ENCODE measurements at regions not wholly inside any gene's neighbourhood (a gene's known extent, or its start where the extent isn't known, plus 50 kb on each side); places are given as distances from the start of the nearest gene placed in this dataset.

DNA sequence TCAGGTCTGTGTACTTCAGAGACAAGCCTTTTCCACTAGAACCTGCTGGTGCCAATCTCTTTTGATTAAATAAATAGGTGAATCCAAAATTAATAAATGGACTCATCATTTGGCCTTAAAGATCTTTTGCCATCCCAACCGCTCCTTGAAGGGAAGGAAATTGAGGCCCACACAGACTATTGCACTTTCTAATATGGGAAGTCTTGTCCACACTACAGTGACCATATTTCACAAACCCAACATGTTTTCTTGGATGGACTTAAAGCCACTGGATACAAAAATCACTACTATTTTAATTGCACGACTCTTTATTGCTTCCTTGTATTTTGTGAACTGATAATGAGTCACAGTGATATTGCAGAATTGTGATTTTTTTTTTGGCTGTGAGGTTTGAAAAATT lies 135.0 kb downstream of the DIRAS2 start:
- H3K4me3 ChIP-seq (ENCODE audit: low read length) = no peak overlapping the region
- H3K9ac ChIP-seq (ENCODE audit: low read length) = no peak overlapping the region
- H2AFZ ChIP-seq (ENCODE audit: low read depth, low read length) = no peak overlapping the region
- no peaks in the 10 kb centered on the region for H3K79me2 ChIP-seq (replicated peaks; ENCODE audit: insufficient read depth, low read length)
- no peak overlapping the region for H3K4me2 ChIP-seq (ENCODE audit: low read length)
- TF ChIP-seq SMC3 (conservative IDR thresholded peaks at IDR 0.05; ENCODE audit: poor library complexity) (no peak), MXI1 (conservative IDR thresholded peaks at IDR 0.05; ENCODE audit: poor library complexity, severe bottlenecking) (no peak)
- TF ChIP-seq, protein P1, sequence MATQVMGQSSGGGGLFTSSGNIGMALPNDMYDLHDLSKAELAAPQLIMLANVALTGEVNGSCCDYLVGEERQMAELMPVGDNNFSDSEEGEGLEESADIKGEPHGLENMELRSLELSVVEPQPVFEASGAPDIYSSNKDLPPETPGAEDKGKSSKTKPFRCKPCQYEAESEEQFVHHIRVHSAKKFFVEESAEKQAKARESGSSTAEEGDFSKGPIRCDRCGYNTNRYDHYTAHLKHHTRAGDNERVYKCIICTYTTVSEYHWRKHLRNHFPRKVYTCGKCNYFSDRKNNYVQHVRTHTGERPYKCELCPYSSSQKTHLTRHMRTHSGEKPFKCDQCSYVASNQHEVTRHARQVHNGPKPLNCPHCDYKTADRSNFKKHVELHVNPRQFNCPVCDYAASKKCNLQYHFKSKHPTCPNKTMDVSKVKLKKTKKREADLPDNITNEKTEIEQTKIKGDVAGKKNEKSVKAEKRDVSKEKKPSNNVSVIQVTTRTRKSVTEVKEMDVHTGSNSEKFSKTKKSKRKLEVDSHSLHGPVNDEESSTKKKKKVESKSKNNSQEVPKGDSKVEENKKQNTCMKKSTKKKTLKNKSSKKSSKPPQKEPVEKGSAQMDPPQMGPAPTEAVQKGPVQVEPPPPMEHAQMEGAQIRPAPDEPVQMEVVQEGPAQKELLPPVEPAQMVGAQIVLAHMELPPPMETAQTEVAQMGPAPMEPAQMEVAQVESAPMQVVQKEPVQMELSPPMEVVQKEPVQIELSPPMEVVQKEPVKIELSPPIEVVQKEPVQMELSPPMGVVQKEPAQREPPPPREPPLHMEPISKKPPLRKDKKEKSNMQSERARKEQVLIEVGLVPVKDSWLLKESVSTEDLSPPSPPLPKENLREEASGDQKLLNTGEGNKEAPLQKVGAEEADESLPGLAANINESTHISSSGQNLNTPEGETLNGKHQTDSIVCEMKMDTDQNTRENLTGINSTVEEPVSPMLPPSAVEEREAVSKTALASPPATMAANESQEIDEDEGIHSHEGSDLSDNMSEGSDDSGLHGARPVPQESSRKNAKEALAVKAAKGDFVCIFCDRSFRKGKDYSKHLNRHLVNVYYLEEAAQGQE (IDR thresholded peaks at IDR 0.05; ENCODE audit: borderline replicate concordance) = no peak
- no peaks in the 10 kb centered on the region for H4K20me1 ChIP-seq (ENCODE audit: insufficient read depth)
- H3K27ac ChIP-seq (ENCODE audit: low read length) = no peak overlapping the region
- H3K27me3 ChIP-seq (ENCODE audit: insufficient read depth, low read depth, low read length) = no peaks in the 10 kb centered on the region
- no peaks in the 10 kb centered on the region for H3K36me3 ChIP-seq (ENCODE audit: insufficient read depth, low read length)
- H3F3A ChIP-seq (ENCODE audit: insufficient read depth, low read length, poor library complexity, severe bottlenecking) = no peaks in the 10 kb centered on the region
- H3K9me3 ChIP-seq (ENCODE audit: low read length) = no peaks in the 10 kb centered on the region
- no peaks in the 10 kb centered on the region for H3K9me2 ChIP-seq (ENCODE audit: insufficient read depth, low read length)

DNA sequence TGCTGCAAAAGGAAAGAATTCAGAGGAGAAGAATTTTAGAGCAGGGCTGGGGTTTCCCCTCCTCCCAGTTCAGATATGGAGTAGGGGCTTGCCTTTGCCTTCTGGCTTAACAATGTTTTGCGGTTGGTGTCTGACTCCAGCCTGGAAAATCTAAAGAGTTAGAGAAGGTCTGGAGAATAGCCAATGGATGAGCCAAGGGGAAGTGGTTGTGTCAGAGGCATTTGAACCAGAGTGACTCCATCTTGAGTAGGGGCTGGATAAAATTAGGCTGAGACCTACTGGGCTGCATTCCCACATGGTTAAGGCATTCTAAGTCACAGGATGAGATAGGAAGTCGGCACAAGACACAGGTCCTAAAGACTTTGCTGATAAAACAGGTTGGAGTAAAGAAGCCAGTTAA lies 133.7 kb downstream of the DIRAS2 start:
- Histone ChIP-seq H3F3A (ENCODE audit: insufficient read depth, low read length, poor library complexity, severe bottlenecking) (no peaks in the 10 kb centered on the region), H3K27me3 (ENCODE audit: insufficient read depth, low read depth, low read length) (no peaks in the 10 kb centered on the region), H3K9ac (ENCODE audit: low read length) (no peak overlapping the region), H3K9me2 (ENCODE audit: insufficient read depth, low read length) (no peaks in the 10 kb centered on the region), H2AFZ (ENCODE audit: low read depth, low read length) (no peak overlapping the region), H3K4me3 (ENCODE audit: low read length) (no peak overlapping the region), H3K4me2 (ENCODE audit: low read length) (no peak overlapping the region), H3K36me3 (ENCODE audit: insufficient read depth, low read length) (no peaks in the 10 kb centered on the region), H3K9me3 (ENCODE audit: low read length) (no peaks in the 10 kb centered on the region), H4K20me1 (ENCODE audit: insufficient read depth) (no peaks in the 10 kb centered on the region), H3K27ac (ENCODE audit: low read length) (no peak overlapping the region), H3K79me2 (replicated peaks; ENCODE audit: insufficient read depth, low read length) (no peaks in the 10 kb centered on the region)
- TF ChIP-seq EP300 (conservative IDR thresholded peaks at IDR 0.05; ENCODE audit: poor library complexity, severe bottlenecking) (no peak), RAD21 (conservative IDR thresholded peaks at IDR 0.05) (no peak), EZH2 (IDR thresholded peaks at IDR 0.05; ENCODE audit: borderline replicate concordance, insufficient read depth, low read length, poor library complexity, severe bottlenecking) (no peak), POLR2AphosphoS5 (IDR thresholded peaks at IDR 0.05) (no peak), MXI1 (conservative IDR thresholded peaks at IDR 0.05; ENCODE audit: poor library complexity, severe bottlenecking) (no peak), SMC3 (conservative IDR thresholded peaks at IDR 0.05; ENCODE audit: poor library complexity) (no peak), TAF1 (IDR thresholded peaks at IDR 0.05; ENCODE audit: low read depth) (no peak)
- TF ChIP-seq, protein P2, sequence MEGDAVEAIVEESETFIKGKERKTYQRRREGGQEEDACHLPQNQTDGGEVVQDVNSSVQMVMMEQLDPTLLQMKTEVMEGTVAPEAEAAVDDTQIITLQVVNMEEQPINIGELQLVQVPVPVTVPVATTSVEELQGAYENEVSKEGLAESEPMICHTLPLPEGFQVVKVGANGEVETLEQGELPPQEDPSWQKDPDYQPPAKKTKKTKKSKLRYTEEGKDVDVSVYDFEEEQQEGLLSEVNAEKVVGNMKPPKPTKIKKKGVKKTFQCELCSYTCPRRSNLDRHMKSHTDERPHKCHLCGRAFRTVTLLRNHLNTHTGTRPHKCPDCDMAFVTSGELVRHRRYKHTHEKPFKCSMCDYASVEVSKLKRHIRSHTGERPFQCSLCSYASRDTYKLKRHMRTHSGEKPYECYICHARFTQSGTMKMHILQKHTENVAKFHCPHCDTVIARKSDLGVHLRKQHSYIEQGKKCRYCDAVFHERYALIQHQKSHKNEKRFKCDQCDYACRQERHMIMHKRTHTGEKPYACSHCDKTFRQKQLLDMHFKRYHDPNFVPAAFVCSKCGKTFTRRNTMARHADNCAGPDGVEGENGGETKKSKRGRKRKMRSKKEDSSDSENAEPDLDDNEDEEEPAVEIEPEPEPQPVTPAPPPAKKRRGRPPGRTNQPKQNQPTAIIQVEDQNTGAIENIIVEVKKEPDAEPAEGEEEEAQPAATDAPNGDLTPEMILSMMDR (IDR thresholded peaks at IDR 0.05; ENCODE audit: poor library complexity, severe bottlenecking) = no peak
- TF ChIP-seq, protein P1 (IDR thresholded peaks at IDR 0.05; ENCODE audit: borderline replicate concordance) = no peak
